ENCODE measurements at regions not wholly inside any gene's neighbourhood (a gene's known extent, or its start where the extent isn't known, plus 50 kb on each side); places are given as distances from the start of the nearest gene placed in this dataset.

DNA sequence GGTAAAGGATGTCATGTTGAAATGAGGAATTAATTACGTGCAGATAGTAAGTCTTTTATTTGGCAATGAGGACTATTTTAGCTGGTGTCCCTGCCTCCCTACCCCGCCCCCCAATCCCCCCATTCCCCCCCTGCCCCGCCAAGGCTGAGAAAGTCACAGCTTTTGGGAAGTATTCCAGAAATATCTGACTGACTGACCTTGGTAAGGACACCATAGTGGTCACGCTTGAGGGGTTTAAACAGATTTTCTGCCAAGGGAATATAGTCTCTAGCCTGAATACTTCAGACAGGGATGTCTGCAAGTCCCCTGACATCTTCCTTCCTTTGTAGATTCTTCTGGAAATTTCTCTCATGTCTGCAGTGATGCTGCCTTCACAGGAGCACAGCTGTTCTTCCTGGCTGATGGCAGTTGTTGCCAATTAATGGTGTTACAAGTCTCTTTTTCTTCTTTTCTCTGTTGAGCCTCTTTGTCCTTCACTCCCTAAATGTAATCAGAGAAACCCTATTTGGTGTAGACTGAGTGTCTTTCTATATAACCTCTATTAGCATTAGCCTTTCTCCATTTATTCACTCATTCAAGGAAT is 53.7 kb upstream of the MGAT5 start:
- no TSS peak for BruUV-seq (replicated peaks)
- peaks cover 15% of the 10 kb centered on the region for H3K4me1 ChIP-seq (ENCODE audit: control insufficient read depth, insufficient read depth, low read length)
- dilution Hi-C loops (cut with HindIII; ENCODE audit: low sequenced_read_pairs, unreplicated experiment) = no loop called here

More for the DNA sequence above, 53.7 kb upstream of the MGAT5 start:
- H4K5ac ChIP-seq (ENCODE audit: low read depth, low read length) = no peak overlapping the region
- H3K56ac ChIP-seq (ENCODE audit: extremely low read depth, insufficient read depth, low read length) = no peak overlapping the region
- H4K20me1 ChIP-seq (ENCODE audit: insufficient read depth, low read length) = peaks cover 85% of the 10 kb centered on the region
- no peak overlapping the region for H3K9ac ChIP-seq (ENCODE audit: low read depth, low read length)
- WGBS, 2 experiments (ENCODE audit: extremely low coverage in 2 of 2, insufficient read length in 1 of 2) = no CpG with 5 or more reads among the region's 4 CpGs
- H4K8ac ChIP-seq (ENCODE audit: low read depth in 2 of 2, low read length in 2 of 2) = no peak overlapping the region
- ChIA-PET CTCF (no interaction called here), POLR2A (ENCODE audit: unreplicated experiment) (interaction anchor here (0.7 kb wide), 1 partner anchor 73 kb away, joined by 12 read pairs; no protein-coding TSS in a partner anchor)
- in situ Hi-C loops (cut with MboI; ENCODE audit: low sequenced_read_pairs) = no loop called here
- no peak overlapping the region for H2BK120ac ChIP-seq (ENCODE audit: low read depth, low read length)
- peaks cover 58 to 86% of the 10 kb centered on the region in 2 experiments for H3K79me1 ChIP-seq (ENCODE audit: low read depth in 1 of 2, low read length in 2 of 2)
- H2BK5ac ChIP-seq (ENCODE audit: low read depth, low read length, poor library complexity, severe bottlenecking) = no peak overlapping the region
- ATAC-seq (ENCODE audit: low read depth) = no peak
- no peak overlapping the region for H3K4ac ChIP-seq (ENCODE audit: low read depth, low read length)
- no peak overlapping the region for H3K4me2 ChIP-seq (ENCODE audit: low read depth, low read length)
- H3K14ac ChIP-seq (replicated peaks; ENCODE audit: low read depth, low read length) = no peak overlapping the region
- intact Hi-C loops (cut with micrococcal nuclease) = no loop called here
- no peak overlapping the region for H2AK5ac ChIP-seq (ENCODE audit: low read depth, low read length)
- DNase-seq = no peak
- no peak overlapping the region for H2BK20ac ChIP-seq (ENCODE audit: low read depth, low read length)
- H3K9me3 ChIP-seq (ENCODE audit: control insufficient read depth, insufficient read depth, low read length) = no peaks in the 10 kb centered on the region
- H3K27me3 ChIP-seq (ENCODE audit: control insufficient read depth, insufficient read depth, low read length) = no peaks in the 10 kb centered on the region
- no peak overlapping the region for H3K18ac ChIP-seq (ENCODE audit: low read depth, low read length)
- H4K91ac ChIP-seq (ENCODE audit: insufficient read depth, low read depth, low read length) = no peak overlapping the region
- H3K4me3 ChIP-seq (ENCODE audit: insufficient read depth, low read depth, low read length) = no peak overlapping the region
- TF ChIP-seq FOS (IDR thresholded peaks at IDR 0.05; ENCODE audit: low read depth, low read length) (no peak), CTCF (conservative IDR thresholded peaks at IDR 0.05; ENCODE audit: low read depth, low read length) (no peak), BHLHE40 (IDR thresholded peaks at IDR 0.05; ENCODE audit: low read depth, low read length) (no peak), RCOR1 (IDR thresholded peaks at IDR 0.05; ENCODE audit: insufficient replicate concordance, low read length) (no peak), MAZ (IDR thresholded peaks at IDR 0.05; ENCODE audit: borderline replicate concordance, low read depth, low read length) (no peak), MAFK (IDR thresholded peaks at IDR 0.05; ENCODE audit: low read depth, low read length) (no peak), CEBPB (IDR thresholded peaks at IDR 0.05; ENCODE audit: low read depth, low read length) (no peak), RAD21 (IDR thresholded peaks at IDR 0.05; ENCODE audit: low read length) (no peak), NFE2L2 (IDR thresholded peaks at IDR 0.05; ENCODE audit: low read depth, low read length) (no peak), MXI1 (IDR thresholded peaks at IDR 0.05; ENCODE audit: borderline replicate concordance, low read depth, low read length) (no peak), SMC3 (IDR thresholded peaks at IDR 0.05; ENCODE audit: low read depth, low read length) (no peak), RFX5 (IDR thresholded peaks at IDR 0.05; ENCODE audit: low read depth, low read length) (no peak)
- TF ChIP-seq, protein P1, sequence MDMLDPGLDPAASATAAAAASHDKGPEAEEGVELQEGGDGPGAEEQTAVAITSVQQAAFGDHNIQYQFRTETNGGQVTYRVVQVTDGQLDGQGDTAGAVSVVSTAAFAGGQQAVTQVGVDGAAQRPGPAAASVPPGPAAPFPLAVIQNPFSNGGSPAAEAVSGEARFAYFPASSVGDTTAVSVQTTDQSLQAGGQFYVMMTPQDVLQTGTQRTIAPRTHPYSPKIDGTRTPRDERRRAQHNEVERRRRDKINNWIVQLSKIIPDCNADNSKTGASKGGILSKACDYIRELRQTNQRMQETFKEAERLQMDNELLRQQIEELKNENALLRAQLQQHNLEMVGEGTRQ (IDR thresholded peaks at IDR 0.05; ENCODE audit: low read depth, low read length) = no peak
- TF ChIP-seq, protein P2, sequence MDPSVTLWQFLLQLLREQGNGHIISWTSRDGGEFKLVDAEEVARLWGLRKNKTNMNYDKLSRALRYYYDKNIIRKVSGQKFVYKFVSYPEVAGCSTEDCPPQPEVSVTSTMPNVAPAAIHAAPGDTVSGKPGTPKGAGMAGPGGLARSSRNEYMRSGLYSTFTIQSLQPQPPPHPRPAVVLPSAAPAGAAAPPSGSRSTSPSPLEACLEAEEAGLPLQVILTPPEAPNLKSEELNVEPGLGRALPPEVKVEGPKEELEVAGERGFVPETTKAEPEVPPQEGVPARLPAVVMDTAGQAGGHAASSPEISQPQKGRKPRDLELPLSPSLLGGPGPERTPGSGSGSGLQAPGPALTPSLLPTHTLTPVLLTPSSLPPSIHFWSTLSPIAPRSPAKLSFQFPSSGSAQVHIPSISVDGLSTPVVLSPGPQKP (IDR thresholded peaks at IDR 0.05; ENCODE audit: borderline replicate concordance, low read depth, low read length) = no peak
- no peak overlapping the region for H2AK9ac ChIP-seq (replicated peaks; ENCODE audit: low read depth, low read length, poor library complexity)
- no peak overlapping the region for H2BK15ac ChIP-seq (ENCODE audit: low read depth, low read length)
- H3K23ac ChIP-seq (ENCODE audit: low read depth, low read length) = no peak overlapping the region
- no peak overlapping the region for H3K27ac ChIP-seq (ENCODE audit: insufficient read depth, low read length)
- H3K9me1 ChIP-seq (ENCODE audit: insufficient read depth, low read length) = peaks cover 13% of the 10 kb centered on the region
- H2AFZ ChIP-seq (replicated peaks; ENCODE audit: low read length, poor library complexity) = no peak overlapping the region
- H3K36me3 ChIP-seq (ENCODE audit: control insufficient read depth, insufficient read depth, low read length) = no peaks in the 10 kb centered on the region
